ENCODE measurements at regions not wholly inside any gene's neighbourhood (a gene's known extent, or its start where the extent isn't known, plus 50 kb on each side); places are given as distances from the start of the nearest gene placed in this dataset.

- no peaks in the 10 kb centered on the region for H3K36me3 Mint-ChIP-seq (ENCODE audit: low read depth)
- H3K27ac Mint-ChIP-seq: no peak overlapping the region
- ChIA-PET POLR2A (no interaction called here), CTCF (no interaction called here)
- H3K9me3 Mint-ChIP-seq: no peaks in the 10 kb centered on the region
- H3K4me1 Mint-ChIP-seq: no peaks in the 10 kb centered on the region
- no peak overlapping the region for H3K4me3 Mint-ChIP-seq
- no peaks in the 10 kb centered on the region for H3K27me3 Mint-ChIP-seq
- no peak for DNase-seq
Measured at GRCh38 chr9:28747351-28747985, 1174.2 kb upstream of the C9orf72 start.

GRCh38 chr9:28750136-28750535, 1176.9 kb upstream of the C9orf72 start:
- Mint-ChIP-seq H3K4me3 (no peak overlapping the region), H3K4me1 (no peaks in the 10 kb centered on the region), H3K9me3 (no peaks in the 10 kb centered on the region), H3K27me3 (no peaks in the 10 kb centered on the region), H3K36me3 (ENCODE audit: low read depth) (no peaks in the 10 kb centered on the region), H3K27ac (no peak overlapping the region)
- no peak for DNase-seq
- CTCF ChIA-PET: no interaction called here
- POLR2A ChIA-PET: no interaction called here

- Mint-ChIP-seq H3K27ac (no peak overlapping the region), H3K9me3 (peaks cover 2% of the 10 kb centered on the region), H3K4me1 (no peaks in the 10 kb centered on the region), H3K4me3 (no peak overlapping the region), H3K36me3 (ENCODE audit: low read depth) (no peaks in the 10 kb centered on the region), H3K27me3 (no peaks in the 10 kb centered on the region)
- ChIA-PET CTCF (no interaction called here), POLR2A (no interaction called here)
- no peak for DNase-seq
Measured at GRCh38 chr9:28758341-28758740, 1185.1 kb upstream of the C9orf72 start.

- no peaks in the 10 kb centered on the region for H3K4me1 Mint-ChIP-seq
- no peak for DNase-seq
- no peak overlapping the region for H3K27ac Mint-ChIP-seq
- POLR2A ChIA-PET: no interaction called here
- H3K36me3 Mint-ChIP-seq (ENCODE audit: low read depth): no peaks in the 10 kb centered on the region
- CTCF ChIA-PET: no interaction called here
- peaks cover 2% of the 10 kb centered on the region for H3K9me3 Mint-ChIP-seq
- H3K27me3 Mint-ChIP-seq: no peaks in the 10 kb centered on the region
- no peak overlapping the region for H3K4me3 Mint-ChIP-seq
Measured at GRCh38 chr9:28758971-28759370, 1185.7 kb upstream of the C9orf72 start.

- H3K27ac Mint-ChIP-seq: no peak overlapping the region
- H3K27me3 Mint-ChIP-seq: no peaks in the 10 kb centered on the region
- ChIA-PET POLR2A (no interaction called here), CTCF (no interaction called here)
- no peak overlapping the region for H3K4me3 Mint-ChIP-seq
- H3K9me3 Mint-ChIP-seq: peaks cover 2% of the 10 kb centered on the region
- H3K36me3 Mint-ChIP-seq (ENCODE audit: low read depth): no peaks in the 10 kb centered on the region
- no peak for DNase-seq
- H3K4me1 Mint-ChIP-seq: no peaks in the 10 kb centered on the region
Measured at GRCh38 chr9:28762167-28762566, 1188.9 kb upstream of the C9orf72 start.

GRCh38 chr9:28764532-28764931, 1191.3 kb upstream of the C9orf72 start:
- no peaks in the 10 kb centered on the region for H3K4me1 Mint-ChIP-seq
- no peak overlapping the region for H3K4me3 Mint-ChIP-seq
- ChIA-PET POLR2A (no interaction called here), CTCF (no interaction called here)
- peaks cover 2% of the 10 kb centered on the region for H3K9me3 Mint-ChIP-seq
- H3K27me3 Mint-ChIP-seq: no peaks in the 10 kb centered on the region
- H3K27ac Mint-ChIP-seq: no peak overlapping the region
- DNase-seq: no peak
- no peaks in the 10 kb centered on the region for H3K36me3 Mint-ChIP-seq (ENCODE audit: low read depth)

DNA sequence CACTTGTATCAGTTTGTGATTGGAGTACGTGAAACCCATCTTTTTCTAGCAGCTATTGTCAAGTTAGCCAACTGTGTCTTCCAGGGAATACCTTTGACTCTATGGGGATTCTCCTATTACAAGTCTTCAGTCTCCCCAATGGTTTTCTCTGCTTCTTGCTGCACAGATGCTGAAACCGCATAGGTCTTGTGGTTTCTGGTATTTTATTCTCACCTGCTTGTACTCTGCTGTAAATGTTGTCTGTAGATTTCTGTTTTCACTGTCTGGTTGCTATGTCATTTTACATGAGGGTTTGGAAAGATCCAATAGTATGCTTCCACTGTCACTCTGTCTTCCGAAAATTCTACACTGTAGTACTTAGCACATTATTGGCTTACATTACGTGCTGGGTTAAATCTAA, 1196.9 kb upstream of the C9orf72 start:
- H3K27ac Mint-ChIP-seq: no peak overlapping the region
- no peaks in the 10 kb centered on the region for H3K9me3 Mint-ChIP-seq
- H3K27me3 Mint-ChIP-seq: no peaks in the 10 kb centered on the region
- H3K36me3 Mint-ChIP-seq (ENCODE audit: low read depth): no peaks in the 10 kb centered on the region
- H3K4me1 Mint-ChIP-seq: no peaks in the 10 kb centered on the region
- DNase-seq: no peak
- no peak overlapping the region for H3K4me3 Mint-ChIP-seq
- POLR2A ChIA-PET: no interaction called here
- CTCF ChIA-PET: no interaction called here

DNA sequence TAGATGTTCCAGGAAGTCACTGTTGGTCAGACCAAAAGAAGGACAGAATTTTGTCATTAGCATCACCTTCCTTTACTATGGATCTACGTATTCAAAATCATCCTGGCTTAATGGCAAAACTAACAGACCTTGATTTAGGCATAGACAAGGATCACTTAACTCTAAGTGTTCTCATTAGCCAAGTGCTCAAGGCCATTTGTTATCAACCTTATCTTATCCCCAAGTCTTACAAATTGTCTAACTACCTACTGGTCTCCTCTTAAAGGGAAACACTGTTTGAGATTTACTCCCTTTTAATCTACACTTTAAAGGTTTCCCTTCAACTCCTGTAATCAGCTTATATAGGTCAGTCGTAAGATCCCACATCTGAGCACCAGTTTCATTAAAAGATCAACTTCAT, 1197.5 kb upstream of the C9orf72 start:
- H3K27ac Mint-ChIP-seq: no peak overlapping the region
- no peaks in the 10 kb centered on the region for H3K4me1 Mint-ChIP-seq
- H3K36me3 Mint-ChIP-seq (ENCODE audit: low read depth): no peaks in the 10 kb centered on the region

GRCh38 chr9:28774433-28775235, 1201.4 kb upstream of the C9orf72 start:
- Mint-ChIP-seq H3K27ac (no peak overlapping the region), H3K4me3 (no peak overlapping the region), H3K27me3 (no peaks in the 10 kb centered on the region), H3K4me1 (no peaks in the 10 kb centered on the region), H3K36me3 (ENCODE audit: low read depth) (no peaks in the 10 kb centered on the region), H3K9me3 (no peaks in the 10 kb centered on the region)
- ChIA-PET CTCF (interaction anchor here (0.7 kb wide), 1 partner anchor 10 kb away, joined by 3 read pairs; no protein-coding TSS in a partner anchor), POLR2A (no interaction called here)
- DNase-seq: no peak

More for the DNA sequence above, 1197.5 kb upstream of the C9orf72 start:
- CTCF ChIA-PET: no interaction called here
- no peaks in the 10 kb centered on the region for H3K9me3 Mint-ChIP-seq
- H3K27me3 Mint-ChIP-seq: no peaks in the 10 kb centered on the region
- no peak overlapping the region for H3K4me3 Mint-ChIP-seq
- no peak for DNase-seq
- POLR2A ChIA-PET: no interaction called here

- no peaks in the 10 kb centered on the region for H3K9me3 Mint-ChIP-seq
Measured at GRCh38 chr9:28779243-28779642, 1206.0 kb upstream of the C9orf72 start.

DNA sequence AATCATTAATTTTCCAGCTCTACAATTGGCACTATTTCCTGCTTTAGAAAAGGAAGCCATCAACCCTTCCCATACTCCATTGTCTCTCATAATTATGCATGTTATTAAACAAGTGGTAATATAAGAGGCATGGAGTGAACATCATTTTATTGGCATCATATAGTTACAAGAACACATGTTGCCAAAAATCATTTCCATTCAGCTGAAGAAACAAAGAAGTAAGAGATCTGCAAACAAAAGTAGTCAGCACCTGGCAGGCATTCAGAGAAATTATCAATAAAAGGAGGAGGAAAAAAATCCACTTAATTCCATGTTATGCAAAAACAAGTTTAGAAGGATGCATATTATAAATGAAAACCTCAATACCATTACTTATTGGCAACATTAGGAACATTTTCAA, 1208.2 kb upstream of the C9orf72 start:
- H3K27me3 Mint-ChIP-seq: no peaks in the 10 kb centered on the region
- H3K4me3 Mint-ChIP-seq: no peak overlapping the region
- DNase-seq: no peak
- POLR2A ChIA-PET: no interaction called here
- no peaks in the 10 kb centered on the region for H3K4me1 Mint-ChIP-seq
- no peak overlapping the region for H3K27ac Mint-ChIP-seq
- H3K36me3 Mint-ChIP-seq (ENCODE audit: low read depth): no peaks in the 10 kb centered on the region
- CTCF ChIA-PET: no interaction called here
- H3K9me3 Mint-ChIP-seq: no peaks in the 10 kb centered on the region

More at GRCh38 chr9:28779243-28779642, 1206.0 kb upstream of the C9orf72 start:
- no peaks in the 10 kb centered on the region for H3K4me1 Mint-ChIP-seq
- DNase-seq: no peak
- no peak overlapping the region for H3K27ac Mint-ChIP-seq
- ChIA-PET CTCF (no interaction called here), POLR2A (no interaction called here)
- H3K36me3 Mint-ChIP-seq (ENCODE audit: low read depth): no peaks in the 10 kb centered on the region
- H3K4me3 Mint-ChIP-seq: no peak overlapping the region
- H3K27me3 Mint-ChIP-seq: no peaks in the 10 kb centered on the region

- no peaks in the 10 kb centered on the region for H3K27me3 Mint-ChIP-seq
- no peak overlapping the region for H3K27ac Mint-ChIP-seq
- H3K9me3 Mint-ChIP-seq: no peaks in the 10 kb centered on the region
- H3K4me1 Mint-ChIP-seq: no peaks in the 10 kb centered on the region
- no peak for DNase-seq
- no peaks in the 10 kb centered on the region for H3K36me3 Mint-ChIP-seq (ENCODE audit: low read depth)
- POLR2A ChIA-PET: no interaction called here
- CTCF ChIA-PET: no interaction called here
- H3K4me3 Mint-ChIP-seq: no peak overlapping the region
Measured at GRCh38 chr9:28782630-28783029, 1209.3 kb upstream of the C9orf72 start.

- H3K4me1 Mint-ChIP-seq: no peaks in the 10 kb centered on the region
- POLR2A ChIA-PET: no interaction called here
- no peaks in the 10 kb centered on the region for H3K36me3 Mint-ChIP-seq (ENCODE audit: low read depth)
- CTCF ChIA-PET: no interaction called here
- DNase-seq: no peak
- H3K27me3 Mint-ChIP-seq: no peaks in the 10 kb centered on the region
- H3K9me3 Mint-ChIP-seq: no peaks in the 10 kb centered on the region
- no peak overlapping the region for H3K4me3 Mint-ChIP-seq
- no peak overlapping the region for H3K27ac Mint-ChIP-seq
Measured at GRCh38 chr9:28792716-28793115, 1219.4 kb upstream of the C9orf72 start.

- Mint-ChIP-seq H3K4me3 (no peak overlapping the region), H3K4me1 (no peaks in the 10 kb centered on the region), H3K27ac (no peak overlapping the region), H3K9me3 (no peaks in the 10 kb centered on the region), H3K36me3 (ENCODE audit: low read depth) (no peaks in the 10 kb centered on the region), H3K27me3 (no peaks in the 10 kb centered on the region)
- no peak for DNase-seq
- POLR2A ChIA-PET: no interaction called here
- CTCF ChIA-PET: no interaction called here
Measured at GRCh38 chr9:28799876-28800275, 1226.6 kb upstream of the C9orf72 start.

Measured in activated CD4-positive, alpha-beta memory T cell treated with anti-CD3 and anti-CD28 coated beads, Interleukin-2, amount 10 ng/mL, durations not matched to agents 7 days and 5 days (primary cell).